ENCODE measurements at regions not wholly inside any gene's neighbourhood (a gene's known extent, or its start where the extent isn't known, plus 50 kb on each side); places are given as distances from the start of the nearest gene placed in this dataset.

- no peaks in the 10 kb centered on the region for H3F3A ChIP-seq (ENCODE audit: insufficient read depth, low read length)
These were observed 640.8 kb downstream of the TBC1D4 start for GRCh38 chr13:74841123-74841522.

GRCh38 chr13:74839656-74840055, 642.3 kb downstream of the TBC1D4 start:
- no peak for TF ChIP-seq CTCF (IDR thresholded peaks at IDR 0.05; ENCODE audit: low read length)
- no peak for TF ChIP-seq EZH2 (IDR thresholded peaks at IDR 0.05; ENCODE audit: borderline replicate concordance, low read length)
- Histone ChIP-seq H3F3A (ENCODE audit: insufficient read depth, low read length) (no peaks in the 10 kb centered on the region), H3K9ac (ENCODE audit: low read length) (no peak overlapping the region), H3K79me2 (ENCODE audit: insufficient read depth, low read length) (no peaks in the 10 kb centered on the region), H2AFZ (ENCODE audit: low read length) (no peak overlapping the region), H3K4me3 (ENCODE audit: low read depth, low read length, poor library complexity, severe bottlenecking) (no peak overlapping the region), H3K9me3 (ENCODE audit: low read length) (no peaks in the 10 kb centered on the region), H3K27me3 (ENCODE audit: insufficient read depth, low read length) (no peaks in the 10 kb centered on the region), H3K4me2 (ENCODE audit: low read length) (no peak overlapping the region), H3K9me2 (ENCODE audit: low read depth, low read length) (no peaks in the 10 kb centered on the region), H3K36me3 (ENCODE audit: insufficient read depth, low read length) (no peaks in the 10 kb centered on the region), H4K20me1 (ENCODE audit: insufficient read depth, low read length) (no peaks in the 10 kb centered on the region), H3K27ac (ENCODE audit: low read depth, low read length, poor library complexity, severe bottlenecking) (no peak overlapping the region), H3K4me1 (ENCODE audit: insufficient read depth, low read length, severe bottlenecking) (no peaks in the 10 kb centered on the region)

More at GRCh38 chr13:74841123-74841522, 640.8 kb downstream of the TBC1D4 start:
- no peak overlapping the region for H3K4me3 ChIP-seq (ENCODE audit: low read depth, low read length, poor library complexity, severe bottlenecking)
- no peaks in the 10 kb centered on the region for H3K9me2 ChIP-seq (ENCODE audit: low read depth, low read length)
- no peaks in the 10 kb centered on the region for H3K27me3 ChIP-seq (ENCODE audit: insufficient read depth, low read length)
- H4K20me1 ChIP-seq (ENCODE audit: insufficient read depth, low read length): no peaks in the 10 kb centered on the region
- H3K4me1 ChIP-seq (ENCODE audit: insufficient read depth, low read length, severe bottlenecking): no peaks in the 10 kb centered on the region
- H3K9ac ChIP-seq (ENCODE audit: low read length): no peak overlapping the region
- no peak overlapping the region for H3K27ac ChIP-seq (ENCODE audit: low read depth, low read length, poor library complexity, severe bottlenecking)
- no peak overlapping the region for H3K4me2 ChIP-seq (ENCODE audit: low read length)
- no peaks in the 10 kb centered on the region for H3K9me3 ChIP-seq (ENCODE audit: low read length)
- TF ChIP-seq EZH2 (IDR thresholded peaks at IDR 0.05; ENCODE audit: borderline replicate concordance, low read length) (no peak), CTCF (IDR thresholded peaks at IDR 0.05; ENCODE audit: low read length) (no peak)
- H2AFZ ChIP-seq (ENCODE audit: low read length): no peak overlapping the region
- no peaks in the 10 kb centered on the region for H3K79me2 ChIP-seq (ENCODE audit: insufficient read depth, low read length)
- H3K36me3 ChIP-seq (ENCODE audit: insufficient read depth, low read length): no peaks in the 10 kb centered on the region

GRCh38 chr13:74838096-74838495, 643.9 kb downstream of the TBC1D4 start:
- no peak overlapping the region for H3K9ac ChIP-seq (ENCODE audit: low read length)
- TF ChIP-seq CTCF (IDR thresholded peaks at IDR 0.05; ENCODE audit: low read length) (no peak), EZH2 (IDR thresholded peaks at IDR 0.05; ENCODE audit: borderline replicate concordance, low read length) (no peak)
- H4K20me1 ChIP-seq (ENCODE audit: insufficient read depth, low read length): no peaks in the 10 kb centered on the region
- H3K4me3 ChIP-seq (ENCODE audit: low read depth, low read length, poor library complexity, severe bottlenecking): no peak overlapping the region
- no peaks in the 10 kb centered on the region for H3K27me3 ChIP-seq (ENCODE audit: insufficient read depth, low read length)
- no peaks in the 10 kb centered on the region for H3K9me3 ChIP-seq (ENCODE audit: low read length)
- H3K9me2 ChIP-seq (ENCODE audit: low read depth, low read length): no peaks in the 10 kb centered on the region
- no peaks in the 10 kb centered on the region for H3F3A ChIP-seq (ENCODE audit: insufficient read depth, low read length)
- no peak overlapping the region for H3K27ac ChIP-seq (ENCODE audit: low read depth, low read length, poor library complexity, severe bottlenecking)
- H3K36me3 ChIP-seq (ENCODE audit: insufficient read depth, low read length): no peaks in the 10 kb centered on the region
- no peaks in the 10 kb centered on the region for H3K4me1 ChIP-seq (ENCODE audit: insufficient read depth, low read length, severe bottlenecking)
- H3K79me2 ChIP-seq (ENCODE audit: insufficient read depth, low read length): no peaks in the 10 kb centered on the region
- no peak overlapping the region for H2AFZ ChIP-seq (ENCODE audit: low read length)
- H3K4me2 ChIP-seq (ENCODE audit: low read length): no peak overlapping the region

Measured in OCI-LY1 (cell line).